GM12892 (cell line): ENCODE measurements at regions not wholly inside any gene's neighbourhood (a gene's known extent, or its start where the extent isn't known, plus 50 kb on each side); places are given as distances from the start of the nearest gene placed in this dataset.
"Not testable (repeated sequence)": the region's sequence is repeated elsewhere in the genome, so short reads cannot be mapped to it uniquely, and the experiment has no call there.

Source experiments
- DNase-seq: peaks from one replicate; pipeline ENCODE4 v3.0.0; 2011; ENCODE audit not compliant: insufficient read length
- FAIRE-seq: peaks from 2 replicates; lab custom pipeline; 2011; peaks lifted over from hg19 to GRCh38; lab: Jason Lieb, UNC
- POLR2A ChIP-seq: IDR thresholded peaks from 2 replicates; pipeline ENCODE4 v1.6.1; 2011; ENCODE audit warnings: low read depth, low read length, control low read depth
- POLR2AphosphoS5 ChIP-seq: IDR thresholded peaks from 2 replicates; pipeline ENCODE4 v1.6.1; 2011; ENCODE audit warnings: low read depth, low read length, control low read depth
- TAF1 ChIP-seq: IDR thresholded peaks from 2 replicates; pipeline ENCODE4 v1.6.1; 2011; ENCODE audit warnings: low read depth, mild to moderate bottlenecking, control low read depth, low read length, borderline replicate concordance

DNA sequence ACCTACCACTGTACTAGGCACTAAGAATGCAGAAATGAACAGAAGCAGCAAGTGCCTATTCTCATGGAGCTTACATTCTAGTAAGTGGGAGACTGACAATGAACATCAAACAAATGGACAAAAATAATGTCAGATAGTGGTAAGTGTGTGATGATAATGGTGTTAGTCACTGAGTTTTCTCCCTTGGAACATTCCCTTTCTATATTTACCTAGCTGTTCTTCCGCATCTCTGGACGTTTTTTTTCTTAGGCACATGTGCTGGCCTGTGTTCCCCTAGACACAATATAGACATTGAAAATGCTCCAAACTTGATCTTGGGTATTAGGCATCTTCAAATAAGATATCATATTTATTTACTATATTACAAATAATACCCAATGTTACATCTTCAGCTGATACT is 218.1 kb upstream of the GJE1 start:
- no peak for FAIRE-seq
- no peak for DNase-seq

GRCh38 chr6:141906569-141907080 is 226.1 kb upstream of the GJE1 start:
- TF ChIP-seq POLR2A (no peak), TAF1 (no peak), POLR2AphosphoS5 (no peak)
- no peak for FAIRE-seq
- no peak for DNase-seq

More for the DNA sequence above, 218.1 kb upstream of the GJE1 start:
- TF ChIP-seq POLR2A (no peak), POLR2AphosphoS5 (no peak), TAF1 (no peak)

DNA sequence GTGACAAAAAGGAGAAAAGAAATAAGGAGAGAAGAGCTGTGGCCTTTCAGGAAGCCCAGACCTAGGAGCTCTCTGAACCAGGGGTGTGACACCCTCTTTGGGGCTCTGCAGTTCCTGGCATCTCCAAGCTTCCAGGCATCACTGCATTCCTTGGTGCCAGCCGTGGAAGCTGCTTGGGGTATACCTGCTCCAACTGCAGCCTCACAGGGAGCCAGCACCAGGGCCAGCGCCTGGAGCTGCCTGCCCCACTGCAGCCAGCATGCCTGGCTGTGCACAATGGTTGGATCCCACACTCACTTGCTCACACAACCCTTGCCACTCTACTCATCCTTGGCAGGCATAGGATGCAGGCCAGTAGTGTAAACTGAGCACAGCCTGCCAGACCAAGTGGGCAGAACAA is 242.1 kb upstream of the GJE1 start:
- TF ChIP-seq POLR2AphosphoS5 (no peak), TAF1 (no peak), POLR2A (no peak)
- FAIRE-seq (no peak), DNase-seq (no peak)

DNA sequence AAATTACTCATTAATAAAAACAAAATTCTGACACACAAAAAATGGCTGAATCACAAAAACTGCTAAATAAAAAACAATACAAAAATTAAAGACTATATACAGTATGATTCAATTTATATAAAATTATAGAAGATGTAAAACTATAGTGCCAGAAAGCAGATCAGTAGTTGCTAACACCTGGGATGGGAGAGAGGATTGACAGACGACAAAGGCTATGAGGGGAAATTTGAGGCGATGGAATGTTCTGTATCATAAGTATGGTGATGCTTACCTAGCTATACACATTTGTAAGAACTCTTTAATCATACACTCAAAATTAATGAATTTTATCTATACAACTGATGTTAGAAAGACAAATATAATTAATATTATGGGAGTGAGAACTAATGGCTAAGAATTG is 247.9 kb upstream of the GJE1 start:
- no peak for FAIRE-seq
- no peak for DNase-seq
- TF ChIP-seq POLR2A (no peak), POLR2AphosphoS5 (no peak), TAF1 (no peak)

GRCh38 chr6:141878686-141879085 is 254.0 kb upstream of the GJE1 start:
- no peak for TF ChIP-seq TAF1
- TF ChIP-seq POLR2AphosphoS5: no peak
- no peak for TF ChIP-seq POLR2A
- DNase-seq: no peak

GRCh38 chr6:141877275-141877983 is 255.3 kb upstream of the GJE1 start:
- FAIRE-seq (no peak), DNase-seq (no peak)
- TF ChIP-seq TAF1: no peak
- no peak for TF ChIP-seq POLR2A
- TF ChIP-seq POLR2AphosphoS5: no peak

More at GRCh38 chr6:141878686-141879085, 254.0 kb upstream of the GJE1 start:
- no peak for FAIRE-seq

GRCh38 chr6:141874930-141875602 is 257.7 kb upstream of the GJE1 start:
- no peak for FAIRE-seq

GRCh38 chr6:141869509-141869908 is 263.2 kb upstream of the GJE1 start:
- not testable (repeated sequence) for DNase-seq, FAIRE-seq

More at GRCh38 chr6:141874930-141875602, 257.7 kb upstream of the GJE1 start:
- TF ChIP-seq TAF1: no peak
- TF ChIP-seq POLR2A: no peak
- TF ChIP-seq POLR2AphosphoS5: no peak
- no peak for DNase-seq

- FAIRE-seq: no peak
- no peak for DNase-seq
Measured at GRCh38 chr6:141867767-141868166, 265.0 kb upstream of the GJE1 start.

DNA sequence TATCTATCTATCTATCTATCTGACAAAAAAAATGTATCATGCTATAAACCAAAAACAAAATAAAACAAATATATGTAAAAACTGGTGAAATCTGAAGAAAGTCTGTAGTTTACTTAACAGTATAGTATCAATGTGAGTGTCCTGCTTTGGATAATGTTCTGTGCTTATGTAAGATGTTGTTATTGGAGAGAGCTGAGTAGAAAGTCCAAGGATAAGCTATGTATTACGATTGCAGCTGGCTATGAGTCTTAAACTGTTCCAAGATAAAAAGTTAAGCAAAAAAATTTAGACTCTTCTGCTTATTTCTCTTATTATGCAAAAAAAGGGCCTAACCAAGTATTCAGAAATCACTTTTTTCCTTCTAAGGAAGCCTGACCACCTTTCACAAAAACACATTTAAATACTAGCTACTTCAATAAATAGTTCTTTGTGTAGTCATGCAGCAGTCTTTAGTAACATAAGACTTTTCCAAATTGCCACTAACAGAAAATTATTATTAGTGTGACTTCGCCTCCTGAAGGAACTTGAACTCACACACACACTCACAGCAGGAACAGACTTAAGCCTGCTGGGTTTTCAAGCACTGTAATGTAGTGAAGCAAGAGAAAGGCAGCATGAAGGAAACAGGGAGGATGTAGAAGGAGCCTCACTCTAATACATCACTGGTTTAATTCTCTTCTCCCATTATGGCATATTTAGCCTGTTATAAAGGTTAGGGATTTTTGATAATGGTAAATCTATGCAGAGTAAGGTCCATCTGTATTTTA is 265.8 kb upstream of the GJE1 start:
- TF ChIP-seq POLR2A (no peak), TAF1 (no peak), POLR2AphosphoS5 (no peak)
- no peak for DNase-seq
- no peak for FAIRE-seq

More at GRCh38 chr6:141867767-141868166, 265.0 kb upstream of the GJE1 start:
- TF ChIP-seq POLR2A (no peak), TAF1 (no peak), POLR2AphosphoS5 (no peak)

GRCh38 chr6:141851063-141851462 is 281.7 kb upstream of the GJE1 start:
- FAIRE-seq (no peak), DNase-seq (no peak)
- no peak for TF ChIP-seq TAF1
- TF ChIP-seq POLR2AphosphoS5: no peak
- TF ChIP-seq POLR2A: no peak
